Mammary epithelial cell (primary cell): ENCODE measurements at regions not wholly inside any gene's neighbourhood (a gene's known extent, or its start where the extent isn't known, plus 50 kb on each side); places are given as distances from the start of the nearest gene placed in this dataset.

Experiments
- EZH2 ChIP-seq: IDR thresholded peaks from 2 replicates; pipeline ENCODE4 v1.6.1; 2012; ENCODE audit warnings: low read length, inconsistent platforms, borderline replicate concordance
- TF ChIP-seq, protein P1 (sequence below), 2 donors: IDR thresholded peaks in 1 of 2; conservative IDR thresholded peaks in 1 of 2; 2 replicates each; pipeline ENCODE4 v1.5.1; 2011 to 2012; ENCODE audit warnings: inconsistent platforms in 2 of 2, low read length in 2 of 2, mild to moderate bottlenecking in 2 of 2, control low read depth in 1 of 2, low read depth in 1 of 2; ENCODE audit not compliant: insufficient read depth in 1 of 2; ENCODE audit errors: extremely low read depth in 1 of 2

DNA sequence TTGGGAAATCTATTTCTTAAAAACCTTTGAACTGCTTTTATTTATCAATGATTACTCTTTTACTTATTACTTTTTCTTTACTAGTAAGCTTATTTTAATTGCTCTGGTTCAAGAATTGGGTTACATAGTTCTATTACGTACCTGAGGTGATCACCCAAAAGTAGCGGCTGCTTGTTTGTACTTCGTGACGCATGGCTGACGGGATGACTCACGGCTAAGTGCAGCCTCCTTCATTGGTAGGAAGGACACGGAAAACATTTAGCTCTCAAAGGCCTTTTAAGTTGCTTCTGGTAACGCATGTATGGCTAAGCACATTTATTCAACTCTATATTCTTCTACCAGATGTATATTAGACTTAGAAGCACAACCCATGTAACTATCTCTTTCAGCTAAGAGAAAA, 285.8 kb upstream of the SP4 start:
- TF ChIP-seq, protein P1, sequence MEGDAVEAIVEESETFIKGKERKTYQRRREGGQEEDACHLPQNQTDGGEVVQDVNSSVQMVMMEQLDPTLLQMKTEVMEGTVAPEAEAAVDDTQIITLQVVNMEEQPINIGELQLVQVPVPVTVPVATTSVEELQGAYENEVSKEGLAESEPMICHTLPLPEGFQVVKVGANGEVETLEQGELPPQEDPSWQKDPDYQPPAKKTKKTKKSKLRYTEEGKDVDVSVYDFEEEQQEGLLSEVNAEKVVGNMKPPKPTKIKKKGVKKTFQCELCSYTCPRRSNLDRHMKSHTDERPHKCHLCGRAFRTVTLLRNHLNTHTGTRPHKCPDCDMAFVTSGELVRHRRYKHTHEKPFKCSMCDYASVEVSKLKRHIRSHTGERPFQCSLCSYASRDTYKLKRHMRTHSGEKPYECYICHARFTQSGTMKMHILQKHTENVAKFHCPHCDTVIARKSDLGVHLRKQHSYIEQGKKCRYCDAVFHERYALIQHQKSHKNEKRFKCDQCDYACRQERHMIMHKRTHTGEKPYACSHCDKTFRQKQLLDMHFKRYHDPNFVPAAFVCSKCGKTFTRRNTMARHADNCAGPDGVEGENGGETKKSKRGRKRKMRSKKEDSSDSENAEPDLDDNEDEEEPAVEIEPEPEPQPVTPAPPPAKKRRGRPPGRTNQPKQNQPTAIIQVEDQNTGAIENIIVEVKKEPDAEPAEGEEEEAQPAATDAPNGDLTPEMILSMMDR (conservative IDR thresholded peaks at IDR 0.05 in 1 of 2, IDR thresholded peaks at IDR 0.05 in 1 of 2; ENCODE audit: extremely low read depth in 1 of 2, insufficient read depth in 1 of 2, low read depth in 1 of 2, low read length in 2 of 2): no peak
- TF ChIP-seq EZH2: no peak
